ENCODE measurements at regions not wholly inside any gene's neighbourhood (a gene's known extent, or its start where the extent isn't known, plus 50 kb on each side); places are given as distances from the start of the nearest gene placed in this dataset.

GRCh38 chr9:96183751-96184150 is 118.2 kb downstream of the HSD17B3 start:
- DNase-seq: no peak

- no peak for DNase-seq
These were observed 123.8 kb downstream of the HSD17B3 start for GRCh38 chr9:96178153-96178552.

DNA sequence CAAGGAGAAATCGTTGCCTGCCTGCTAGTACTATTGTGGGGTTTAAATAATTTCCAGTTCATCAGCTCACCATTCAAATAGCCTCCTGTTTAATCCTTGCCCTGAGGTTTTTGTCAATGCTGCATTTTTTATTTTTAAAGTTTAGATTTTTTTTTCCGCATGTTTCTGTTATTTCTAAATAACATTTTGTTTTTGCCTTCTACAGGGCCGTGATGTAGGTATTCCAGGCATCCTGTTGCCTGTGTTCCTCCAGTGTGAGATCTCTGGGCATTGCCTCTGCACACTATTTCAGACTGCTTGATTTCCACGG is 124.3 kb downstream of the HSD17B3 start:
- DNase-seq: no peak

DNA sequence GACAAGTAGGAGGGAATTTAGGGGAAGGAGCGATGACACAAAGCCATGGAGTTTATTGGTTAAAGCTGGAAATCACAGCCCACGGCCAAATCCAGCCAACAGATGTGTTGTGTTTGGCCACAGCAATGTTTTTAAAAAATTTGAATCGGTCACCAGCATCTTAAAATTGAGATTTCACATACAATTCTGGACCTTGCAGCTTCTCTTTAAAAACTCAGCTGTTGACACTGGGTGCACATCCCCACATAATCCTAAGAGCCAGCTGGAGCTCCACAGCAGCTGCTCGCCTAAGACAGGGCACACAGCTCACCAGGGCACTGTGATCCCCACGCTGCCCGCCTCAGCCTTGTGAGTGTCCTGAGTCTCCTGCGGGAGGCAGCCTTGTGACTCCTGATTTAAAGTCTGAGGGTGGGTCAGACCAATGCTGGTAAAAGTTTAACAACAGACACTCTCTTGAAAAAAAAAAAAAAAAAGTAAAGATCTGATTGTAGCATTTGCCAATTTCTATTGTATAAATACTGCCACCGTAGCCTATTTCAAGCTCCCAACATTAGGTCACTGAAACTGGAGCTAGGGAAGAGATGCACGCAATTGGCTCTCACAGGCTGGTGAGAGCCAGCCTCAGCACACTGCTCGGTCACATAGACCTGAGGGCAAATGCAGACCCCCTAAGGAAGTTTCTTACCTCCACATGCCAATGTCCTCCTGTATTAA is 124.8 kb downstream of the HSD17B3 start:
- DNase-seq: no peak

DNA sequence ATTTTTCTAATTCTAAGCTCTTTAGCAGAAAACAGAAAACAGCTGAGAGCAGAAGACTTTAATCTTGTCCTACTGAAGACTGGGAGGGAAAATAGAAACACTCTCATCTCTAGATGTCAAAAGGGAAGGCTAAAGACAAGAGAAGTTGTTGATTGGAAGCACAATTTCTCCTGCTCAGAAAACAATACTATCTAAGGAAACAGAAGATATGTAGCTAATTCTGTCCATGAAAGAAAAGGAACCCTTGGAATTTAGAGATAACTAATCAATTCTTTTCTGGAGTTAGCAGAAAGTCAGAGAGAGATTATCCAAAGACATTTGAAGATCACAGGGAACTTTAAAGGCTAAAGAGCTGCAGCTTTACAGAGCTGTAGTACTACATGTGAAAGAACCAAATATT is 126.2 kb downstream of the HSD17B3 start:
- DNase-seq: no peak

DNA sequence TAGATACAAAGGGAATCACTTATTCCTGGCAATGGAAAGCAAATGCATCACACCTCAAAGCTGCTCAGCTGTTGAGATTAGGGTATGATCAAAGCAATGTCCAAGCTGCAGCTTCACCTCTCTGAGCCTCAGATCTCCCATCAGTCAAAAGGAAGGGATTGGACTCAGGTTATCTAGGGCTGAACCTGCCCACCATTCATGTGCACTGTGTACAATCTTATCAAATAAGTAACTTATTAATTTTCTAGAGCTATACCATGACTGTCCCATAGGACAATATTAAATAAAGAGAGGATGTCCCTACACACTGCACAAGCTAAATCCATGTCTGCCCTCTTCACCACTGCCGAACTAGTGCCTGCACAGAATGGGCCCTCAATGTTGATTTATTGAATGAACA is 127.0 kb downstream of the HSD17B3 start:
- no peak for DNase-seq

GRCh38 chr9:96174371-96174770 is 127.6 kb downstream of the HSD17B3 start:
- DNase-seq: no peak

DNA sequence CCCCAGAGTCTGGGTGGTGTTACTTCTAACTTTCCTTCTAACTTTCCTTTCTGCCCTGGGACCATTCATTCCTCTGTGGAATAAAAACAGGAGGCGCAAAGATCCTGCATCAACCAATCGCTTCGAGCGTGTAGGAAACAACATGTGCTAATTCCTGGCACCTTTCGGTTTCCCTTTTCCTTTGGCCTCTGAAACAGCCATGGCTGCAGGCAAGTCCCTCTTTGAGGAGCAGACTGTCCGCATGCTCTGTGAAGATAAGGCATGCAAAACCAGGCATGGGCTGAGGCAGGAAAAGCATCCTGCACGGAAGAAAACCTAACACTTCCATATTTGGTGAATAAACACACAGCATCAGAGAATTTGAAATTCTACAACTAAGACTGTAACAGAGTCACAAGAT is 128.3 kb downstream of the HSD17B3 start:
- no peak for DNase-seq

DNA sequence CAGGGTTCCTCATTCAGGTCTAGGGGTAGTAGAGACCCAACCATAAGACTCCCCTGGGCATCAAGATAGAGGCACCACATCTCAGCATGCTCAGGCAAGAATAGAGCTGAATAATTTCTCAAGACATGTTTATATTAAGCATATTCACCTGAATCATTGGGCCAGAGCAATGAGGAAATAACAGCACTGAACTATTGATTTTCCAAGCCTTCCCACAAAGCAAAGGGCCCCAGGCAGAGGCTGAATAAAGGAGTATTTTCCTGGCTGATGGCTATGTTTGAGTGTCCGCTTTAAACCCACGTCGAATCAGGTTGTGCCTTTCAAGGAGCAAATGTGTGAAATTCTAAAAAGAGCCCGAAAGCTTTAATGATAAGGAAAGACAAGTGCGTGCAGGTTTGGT is 129.2 kb downstream of the HSD17B3 start:
- no peak for DNase-seq

- DNase-seq: no peak
These were observed 130.2 kb downstream of the HSD17B3 start for GRCh38 chr9:96171728-96172127.

DNA sequence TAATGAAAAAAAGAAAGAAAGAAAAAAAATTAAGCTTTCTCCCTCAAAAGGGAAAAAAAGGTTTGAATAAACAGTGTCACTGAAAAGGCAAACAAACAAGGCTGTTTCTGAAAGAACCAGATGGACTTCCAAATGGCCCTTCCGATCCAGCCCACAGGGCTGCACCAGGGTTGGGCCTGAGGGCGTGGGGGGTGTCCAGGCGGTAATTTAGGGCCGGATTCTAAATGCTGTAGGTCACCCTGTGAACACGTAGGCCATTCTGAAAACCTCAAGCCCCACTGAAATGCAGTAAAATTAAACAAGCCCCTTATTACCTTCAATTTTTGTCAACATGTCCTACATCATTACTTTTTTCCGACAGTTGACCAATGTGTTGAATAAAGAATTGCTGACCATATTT is 132.1 kb downstream of the HSD17B3 start:
- no peak for DNase-seq

DNA sequence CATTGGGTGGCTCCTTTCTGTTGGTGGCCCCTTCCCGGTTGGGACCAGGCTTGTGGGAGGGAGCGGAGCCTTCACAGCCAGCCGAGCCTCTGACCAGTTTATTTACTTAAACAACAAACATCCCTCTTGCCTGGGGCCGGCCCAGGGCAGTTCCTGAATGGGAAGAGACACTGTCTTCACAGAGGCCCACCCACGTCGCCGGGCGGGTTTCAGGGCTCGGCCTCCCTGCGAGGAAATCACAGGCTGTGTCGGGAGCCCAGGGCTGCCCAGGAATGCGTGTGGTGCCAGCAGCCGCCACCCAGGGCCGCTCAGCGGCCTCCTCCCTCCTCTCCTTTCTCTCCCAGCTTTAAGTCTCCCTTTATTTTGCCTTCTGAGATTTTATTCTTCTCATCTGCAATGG is 132.5 kb downstream of the HSD17B3 start:
- DNase-seq: no peak

DNA sequence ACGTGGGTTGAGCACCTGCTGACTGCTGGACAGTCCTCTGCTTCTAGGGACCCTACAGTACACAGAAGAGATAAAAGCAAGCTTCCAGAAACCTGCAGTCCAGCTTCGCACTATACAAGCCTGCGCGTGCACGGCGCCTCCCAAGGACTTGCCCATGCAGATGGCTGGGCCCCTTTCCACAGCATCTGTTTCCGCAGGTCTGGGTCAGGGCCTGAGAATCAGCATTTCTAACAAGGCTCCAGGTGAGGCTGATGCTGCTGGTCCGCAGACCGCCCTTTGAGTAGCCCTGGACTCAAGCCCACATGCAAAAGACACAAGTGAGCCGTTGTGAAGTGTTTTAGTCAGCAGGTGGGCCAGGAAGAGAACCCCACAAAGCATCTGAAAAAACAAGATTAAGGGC is 133.1 kb downstream of the HSD17B3 start:
- no peak for DNase-seq

DNA sequence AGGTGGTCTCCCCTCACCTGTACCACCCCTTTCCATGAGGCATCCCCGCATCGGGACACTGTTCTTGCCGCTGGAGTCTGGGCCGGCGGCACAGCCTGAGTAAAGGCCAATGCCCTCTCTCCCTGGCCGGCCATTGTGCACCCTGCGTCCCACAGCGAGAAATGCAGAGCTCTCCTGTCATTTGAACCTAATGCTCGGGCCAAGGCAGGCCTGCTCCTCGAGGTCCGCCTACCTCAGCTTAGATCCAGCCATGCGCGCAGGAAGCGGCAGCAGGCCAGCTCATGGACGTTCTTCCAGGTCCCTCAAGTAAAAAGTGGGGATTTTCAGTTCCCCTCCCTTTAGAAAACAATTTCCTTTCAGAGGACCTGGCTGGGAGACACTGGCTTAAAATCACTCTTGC is 135.0 kb downstream of the HSD17B3 start:
- no peak for DNase-seq

GRCh38 chr9:96164268-96164683 is 137.7 kb downstream of the HSD17B3 start:
- no peak for DNase-seq

GRCh38 chr9:96163712-96164111 is 138.3 kb downstream of the HSD17B3 start:
- no peak for DNase-seq

DNA sequence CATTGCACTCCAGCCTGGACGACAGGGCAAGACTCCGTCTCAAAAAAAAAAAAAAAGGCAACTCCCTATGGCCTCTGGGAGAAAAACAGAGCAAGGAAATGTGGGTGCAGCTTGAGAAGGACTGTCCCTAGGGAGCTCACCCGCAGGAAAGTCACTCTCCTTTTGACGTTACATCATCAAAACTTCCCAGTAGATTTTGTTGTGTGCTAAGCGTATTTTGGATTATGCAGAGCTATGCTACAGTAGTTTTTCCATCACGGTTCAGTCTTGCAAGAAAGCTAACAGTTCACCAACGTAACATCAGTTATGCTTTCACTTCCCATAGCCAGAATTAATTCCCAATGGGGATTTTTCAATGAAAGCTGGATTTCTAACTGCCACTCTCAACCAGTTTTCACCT is 138.8 kb downstream of the HSD17B3 start:
- no peak for DNase-seq

- no peak for DNase-seq
These were observed 140.2 kb downstream of the HSD17B3 start for GRCh38 chr9:96161819-96162218.

GRCh38 chr9:96160866-96161265 is 141.1 kb downstream of the HSD17B3 start:
- DNase-seq: no peak

DNA sequence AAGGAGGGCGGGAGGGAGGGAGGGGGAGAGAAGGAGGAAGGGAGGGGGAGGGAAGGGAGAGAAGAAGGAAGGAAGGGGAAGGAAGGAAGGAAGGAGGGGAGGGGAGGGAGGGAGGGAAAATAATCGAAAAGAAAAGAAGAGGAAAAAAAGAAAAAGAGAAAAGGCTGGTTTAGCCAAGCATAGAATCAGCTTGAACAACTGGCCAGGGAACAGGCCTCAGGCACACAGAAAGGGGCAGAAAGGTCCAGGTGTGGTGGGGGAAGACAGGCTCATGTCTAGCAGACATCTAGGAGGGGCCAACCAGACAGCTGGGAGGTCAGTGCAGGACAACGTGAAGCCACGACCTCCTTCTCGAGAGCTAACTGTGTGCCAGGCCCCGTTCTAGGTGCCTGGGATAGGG is 141.8 kb downstream of the HSD17B3 start:
- DNase-seq: no peak

- no peak for DNase-seq
These were observed 142.4 kb downstream of the HSD17B3 start for GRCh38 chr9:96159596-96159995.

DNA sequence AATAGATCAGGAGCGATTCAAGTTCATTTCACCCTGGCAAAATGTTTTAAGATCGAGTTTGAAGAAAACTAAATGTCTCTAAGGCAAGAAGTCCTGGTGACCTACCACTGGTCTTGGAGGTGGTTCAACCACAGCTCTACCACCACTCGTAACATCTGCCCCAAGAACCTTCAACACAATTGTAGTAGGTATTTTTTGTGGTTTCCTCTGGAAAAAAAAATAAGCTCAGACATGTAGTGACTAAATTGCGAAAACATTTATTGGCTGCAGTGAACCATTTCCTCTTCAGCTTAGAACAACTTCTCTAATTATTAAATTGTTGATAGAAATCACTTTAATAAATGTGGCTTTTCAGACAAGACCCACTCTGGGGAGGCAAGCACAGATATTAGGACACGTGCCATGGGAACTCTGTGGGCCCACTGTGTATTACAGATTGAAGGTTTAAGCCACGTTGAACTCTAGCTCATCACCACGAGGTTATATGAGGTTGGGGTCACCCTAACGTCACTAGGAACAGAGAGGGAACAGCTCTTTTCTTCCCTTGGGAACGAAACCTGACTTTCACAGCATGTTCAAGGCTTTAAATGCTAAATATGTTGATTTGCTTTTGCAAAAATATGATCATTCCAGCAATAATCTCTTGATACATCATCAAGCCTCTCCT is 142.9 kb downstream of the HSD17B3 start:
- DNase-seq: no peak

- DNase-seq: no peak
These were observed 143.8 kb downstream of the HSD17B3 start for GRCh38 chr9:96158147-96158546.

- no peak for DNase-seq
These were observed 144.3 kb downstream of the HSD17B3 start for GRCh38 chr9:96157675-96158074.
